ENCODE measurements at regions not wholly inside any gene's neighbourhood (a gene's known extent, or its start where the extent isn't known, plus 50 kb on each side); places are given as distances from the start of the nearest gene placed in this dataset.

DNA sequence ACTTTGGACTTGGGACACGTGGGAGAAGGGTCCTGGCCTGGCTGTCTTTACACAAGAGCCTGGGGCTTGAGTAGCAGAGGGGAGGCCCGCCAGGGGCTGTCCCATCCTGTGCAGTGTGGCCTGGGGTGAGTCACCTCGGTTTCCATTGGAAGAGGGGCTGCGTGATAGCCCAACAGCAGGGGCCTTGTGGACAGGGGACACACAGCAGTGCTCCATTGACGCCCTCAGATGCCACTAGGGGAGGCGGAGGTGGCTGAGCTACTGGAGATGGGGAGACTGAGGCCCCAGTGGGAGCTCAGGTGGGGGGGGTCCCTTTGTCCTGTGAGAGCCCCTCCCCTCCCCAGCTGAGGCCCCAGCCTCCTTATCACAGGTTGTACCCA, 50.0 kb upstream of the RNU6ATAC start:
- Histone ChIP-seq H3K4me1 (ENCODE audit: control insufficient read depth, insufficient read depth, low read length, unreplicated experiment) (peaks cover 4% of the 10 kb centered on the region), H3K4me3 (ENCODE audit: low read depth, low read length) (no peak overlapping the region), H3K27me3 (ENCODE audit: insufficient read depth, low read length) (no peaks in the 10 kb centered on the region), H3K36me3 (ENCODE audit: insufficient read depth, low read length) (no peaks in the 10 kb centered on the region), H3K27ac (ENCODE audit: low read depth, low read length) (no peak overlapping the region), H2AFZ (ENCODE audit: low read length, unreplicated experiment) (no peak overlapping the region), H3K79me2 (ENCODE audit: control insufficient read depth, insufficient read depth, low read length, unreplicated experiment) (no peaks in the 10 kb centered on the region)

GRCh38 chr9:134214766-134215419, 50.5 kb upstream of the RNU6ATAC start:
- Histone ChIP-seq H3K36me3 (ENCODE audit: insufficient read depth, low read length) (no peaks in the 10 kb centered on the region), H3K27me3 (ENCODE audit: insufficient read depth, low read length) (no peaks in the 10 kb centered on the region), H2AFZ (ENCODE audit: low read length, unreplicated experiment) (no peak overlapping the region), H3K4me1 (ENCODE audit: control insufficient read depth, insufficient read depth, low read length, unreplicated experiment) (peaks cover 4% of the 10 kb centered on the region), H3K4me3 (ENCODE audit: low read depth, low read length) (no peak overlapping the region), H3K27ac (ENCODE audit: low read depth, low read length) (no peak overlapping the region), H3K79me2 (ENCODE audit: control insufficient read depth, insufficient read depth, low read length, unreplicated experiment) (no peaks in the 10 kb centered on the region)

DNA sequence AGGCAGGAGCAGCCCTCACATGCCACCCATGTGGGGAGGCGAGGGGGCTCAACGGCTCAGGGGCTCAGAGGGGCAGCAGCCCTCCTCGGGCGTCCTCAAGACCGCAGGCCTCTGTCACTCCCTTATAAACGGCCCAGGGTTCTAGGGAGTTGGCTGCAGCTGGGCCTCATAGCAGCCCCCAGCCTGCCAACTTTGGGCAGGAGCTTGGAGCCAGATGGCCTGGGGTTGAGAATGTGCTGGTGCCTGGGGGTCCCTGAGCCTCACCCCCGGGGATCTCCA, 51.0 kb upstream of the RNU6ATAC start:
- H3K27ac ChIP-seq (ENCODE audit: low read depth, low read length): no peak overlapping the region
- H2AFZ ChIP-seq (ENCODE audit: low read length, unreplicated experiment): no peak overlapping the region
- no peaks in the 10 kb centered on the region for H3K36me3 ChIP-seq (ENCODE audit: insufficient read depth, low read length)
- H3K79me2 ChIP-seq (ENCODE audit: control insufficient read depth, insufficient read depth, low read length, unreplicated experiment): no peaks in the 10 kb centered on the region
- H3K4me3 ChIP-seq (ENCODE audit: low read depth, low read length): no peak overlapping the region
- no peaks in the 10 kb centered on the region for H3K27me3 ChIP-seq (ENCODE audit: insufficient read depth, low read length)
- H3K4me1 ChIP-seq (ENCODE audit: control insufficient read depth, insufficient read depth, low read length, unreplicated experiment): peaks cover 4% of the 10 kb centered on the region

GRCh38 chr9:134215699-134216448, 51.5 kb upstream of the RNU6ATAC start:
- H3K27me3 ChIP-seq (ENCODE audit: insufficient read depth, low read length): no peaks in the 10 kb centered on the region
- H3K79me2 ChIP-seq (ENCODE audit: control insufficient read depth, insufficient read depth, low read length, unreplicated experiment): no peaks in the 10 kb centered on the region
- no peak overlapping the region for H2AFZ ChIP-seq (ENCODE audit: low read length, unreplicated experiment)
- no peak overlapping the region for H3K4me3 ChIP-seq (ENCODE audit: low read depth, low read length)
- no peak overlapping the region for H3K27ac ChIP-seq (ENCODE audit: low read depth, low read length)
- peaks cover 4% of the 10 kb centered on the region for H3K4me1 ChIP-seq (ENCODE audit: control insufficient read depth, insufficient read depth, low read length, unreplicated experiment)
- H3K36me3 ChIP-seq (ENCODE audit: insufficient read depth, low read length): no peaks in the 10 kb centered on the region

DNA sequence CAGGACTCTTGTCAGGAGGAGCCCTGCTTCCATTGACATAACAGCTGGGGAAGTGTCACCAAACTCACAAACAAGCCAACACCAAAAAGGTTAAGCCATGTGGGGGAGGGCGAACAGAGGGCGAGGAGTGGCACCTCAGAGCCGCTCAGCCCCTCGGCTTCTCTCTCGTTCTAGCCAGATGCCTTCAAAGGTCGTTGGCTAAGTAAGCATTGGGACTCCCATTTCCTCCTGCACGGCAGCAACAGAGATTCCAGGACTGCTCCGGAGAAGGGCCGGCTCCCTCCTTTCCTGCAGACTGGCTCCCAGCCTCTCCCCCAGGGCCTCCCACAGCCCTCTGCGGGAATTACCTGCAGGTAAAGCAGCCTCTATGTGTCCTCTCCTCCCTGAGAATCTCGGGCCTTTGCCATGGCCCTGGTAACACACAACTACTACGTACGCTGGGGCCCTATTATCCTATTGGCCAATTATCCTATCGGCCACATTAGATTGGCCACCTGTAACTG, 52.1 kb upstream of the RNU6ATAC start:
- Histone ChIP-seq H2AFZ (ENCODE audit: low read length, unreplicated experiment) (no peak overlapping the region), H3K36me3 (ENCODE audit: insufficient read depth, low read length) (no peaks in the 10 kb centered on the region), H3K4me1 (ENCODE audit: control insufficient read depth, insufficient read depth, low read length, unreplicated experiment) (peaks cover 4% of the 10 kb centered on the region), H3K27me3 (ENCODE audit: insufficient read depth, low read length) (no peaks in the 10 kb centered on the region), H3K4me3 (ENCODE audit: low read depth, low read length) (no peak overlapping the region), H3K79me2 (ENCODE audit: control insufficient read depth, insufficient read depth, low read length, unreplicated experiment) (no peaks in the 10 kb centered on the region), H3K27ac (ENCODE audit: low read depth, low read length) (no peak overlapping the region)

DNA sequence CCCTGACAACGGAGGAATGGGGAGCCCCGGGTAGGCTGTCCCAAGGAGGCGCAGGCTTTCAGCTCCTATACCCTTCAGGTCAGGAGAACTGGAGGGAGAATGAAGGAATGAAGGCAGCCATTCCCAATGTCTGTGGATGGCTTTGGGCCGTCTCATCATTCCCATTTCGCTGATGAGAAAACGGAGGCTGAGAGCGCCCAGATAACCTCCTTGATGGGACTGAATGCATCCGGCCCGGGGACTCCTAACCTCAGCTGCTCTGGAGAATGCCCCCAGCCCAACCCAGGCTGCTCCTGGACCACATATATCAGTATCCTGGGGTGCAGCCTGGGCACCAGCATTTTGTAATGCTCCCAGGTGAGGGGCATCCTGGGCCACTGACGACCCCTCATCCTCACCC, 52.6 kb upstream of the RNU6ATAC start:
- Histone ChIP-seq H3K4me3 (ENCODE audit: low read depth, low read length) (no peak overlapping the region), H2AFZ (ENCODE audit: low read length, unreplicated experiment) (no peak overlapping the region), H3K36me3 (ENCODE audit: insufficient read depth, low read length) (no peaks in the 10 kb centered on the region), H3K27ac (ENCODE audit: low read depth, low read length) (no peak overlapping the region), H3K27me3 (ENCODE audit: insufficient read depth, low read length) (no peaks in the 10 kb centered on the region), H3K4me1 (ENCODE audit: control insufficient read depth, insufficient read depth, low read length, unreplicated experiment) (peaks cover 4% of the 10 kb centered on the region), H3K79me2 (ENCODE audit: control insufficient read depth, insufficient read depth, low read length, unreplicated experiment) (no peaks in the 10 kb centered on the region)

DNA sequence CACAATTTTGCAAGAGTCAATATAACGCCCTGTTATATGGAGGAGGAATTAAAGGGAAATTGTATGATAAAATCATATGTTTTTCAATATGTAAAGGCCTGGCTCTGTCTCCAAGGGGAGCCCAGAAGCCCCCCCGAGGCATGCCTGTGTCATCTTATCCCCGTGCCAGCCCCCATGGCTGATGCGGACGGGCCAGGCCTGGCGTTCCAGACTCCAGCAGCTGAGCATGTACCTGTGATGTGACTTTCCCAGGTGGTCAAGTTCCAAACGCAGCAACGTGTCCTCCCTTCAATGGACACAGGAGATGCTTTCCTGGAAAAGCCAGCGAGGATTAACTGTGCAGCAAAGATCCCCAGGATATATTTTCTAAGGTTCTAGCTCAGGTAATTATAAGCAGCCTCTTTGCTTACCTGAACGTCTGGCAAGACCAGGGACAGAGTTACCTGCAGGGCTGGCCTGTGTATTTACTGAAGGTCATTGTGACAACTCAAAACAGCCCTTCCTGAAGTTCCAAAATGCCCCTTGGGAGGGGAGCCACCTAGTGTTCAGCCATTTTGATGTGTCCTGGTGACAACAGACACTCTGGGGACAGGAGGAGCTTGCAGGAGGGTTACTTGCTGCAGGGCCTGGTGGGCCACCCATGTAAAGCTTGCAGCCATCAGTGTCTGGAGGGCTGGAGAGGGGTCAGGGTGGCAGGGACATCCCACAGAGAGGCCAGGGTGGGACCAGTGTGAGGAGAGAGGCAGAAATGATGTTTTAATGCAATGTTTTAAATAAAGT, 53.3 kb upstream of the RNU6ATAC start:
- H3K27me3 ChIP-seq (ENCODE audit: insufficient read depth, low read length): no peaks in the 10 kb centered on the region
- peaks cover 4% of the 10 kb centered on the region for H3K4me1 ChIP-seq (ENCODE audit: control insufficient read depth, insufficient read depth, low read length, unreplicated experiment)
- H2AFZ ChIP-seq (ENCODE audit: low read length, unreplicated experiment): no peak overlapping the region
- no peaks in the 10 kb centered on the region for H3K36me3 ChIP-seq (ENCODE audit: insufficient read depth, low read length)
- H3K79me2 ChIP-seq (ENCODE audit: control insufficient read depth, insufficient read depth, low read length, unreplicated experiment): no peaks in the 10 kb centered on the region
- H3K4me3 ChIP-seq (ENCODE audit: low read depth, low read length): no peak overlapping the region
- H3K27ac ChIP-seq (ENCODE audit: low read depth, low read length): no peak overlapping the region

DNA sequence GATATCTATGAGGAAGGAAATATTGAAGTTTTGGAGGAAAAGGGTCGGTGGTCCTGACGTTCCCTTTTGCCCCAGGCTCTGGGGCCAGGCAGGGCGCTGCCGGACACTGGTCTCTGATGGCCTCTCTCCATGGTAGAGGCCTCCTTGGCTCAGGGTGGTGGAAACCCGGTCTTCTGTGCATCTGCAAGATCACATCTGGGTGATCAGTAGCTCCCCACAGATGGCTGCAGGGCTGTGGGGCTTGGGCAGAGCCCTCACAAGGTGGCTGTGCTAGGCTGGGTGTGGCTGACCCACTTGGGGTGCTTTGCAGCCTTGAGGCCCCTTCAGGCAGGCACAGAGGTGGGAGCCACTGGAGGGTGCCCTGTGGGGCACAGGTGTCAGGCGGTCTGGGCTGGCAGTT, 53.9 kb upstream of the RNU6ATAC start:
- no peaks in the 10 kb centered on the region for H3K36me3 ChIP-seq (ENCODE audit: insufficient read depth, low read length)
- H3K27me3 ChIP-seq (ENCODE audit: insufficient read depth, low read length): no peaks in the 10 kb centered on the region
- H3K4me3 ChIP-seq (ENCODE audit: low read depth, low read length): no peak overlapping the region
- H3K27ac ChIP-seq (ENCODE audit: low read depth, low read length): no peak overlapping the region
- no peaks in the 10 kb centered on the region for H3K79me2 ChIP-seq (ENCODE audit: control insufficient read depth, insufficient read depth, low read length, unreplicated experiment)
- H2AFZ ChIP-seq (ENCODE audit: low read length, unreplicated experiment): no peak overlapping the region
- H3K4me1 ChIP-seq (ENCODE audit: control insufficient read depth, insufficient read depth, low read length, unreplicated experiment): peaks cover 4% of the 10 kb centered on the region

- Histone ChIP-seq H3K4me3 (ENCODE audit: low read depth, low read length) (no peak overlapping the region), H3K79me2 (ENCODE audit: control insufficient read depth, insufficient read depth, low read length, unreplicated experiment) (no peaks in the 10 kb centered on the region), H3K4me1 (ENCODE audit: control insufficient read depth, insufficient read depth, low read length, unreplicated experiment) (peaks cover 4% of the 10 kb centered on the region), H3K27me3 (ENCODE audit: insufficient read depth, low read length) (no peaks in the 10 kb centered on the region; the same call in 1 of the 2 replicates), H2AFZ (ENCODE audit: low read length, unreplicated experiment) (no peak overlapping the region), H3K27ac (ENCODE audit: low read depth, low read length) (no peak overlapping the region), H3K36me3 (ENCODE audit: insufficient read depth, low read length) (no peaks in the 10 kb centered on the region)
These were observed 55.3 kb upstream of the RNU6ATAC start for GRCh38 chr9:134219646-134220060.

DNA sequence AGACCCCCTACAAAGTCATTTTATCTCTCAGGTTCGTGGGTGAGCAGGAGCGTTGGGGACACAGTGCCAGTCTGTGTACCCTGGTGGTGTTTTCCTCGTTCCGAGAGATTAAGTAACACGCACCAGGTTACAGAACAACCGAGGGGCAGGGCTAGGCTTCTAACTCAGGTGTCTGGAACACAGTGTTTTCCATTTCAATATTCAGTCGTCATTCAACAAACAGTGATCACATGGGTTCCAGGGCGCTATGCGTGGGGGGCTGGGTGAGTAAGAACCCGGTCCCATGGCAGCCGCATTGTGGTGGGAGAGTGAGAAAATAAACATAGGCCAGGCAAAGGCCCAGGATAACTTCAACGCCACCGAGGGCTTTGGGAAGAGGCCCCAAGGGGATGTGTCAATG, 55.9 kb upstream of the RNU6ATAC start:
- peaks cover 2% of the 10 kb centered on the region for H3K4me1 ChIP-seq (ENCODE audit: control insufficient read depth, insufficient read depth, low read length, unreplicated experiment)
- H3K79me2 ChIP-seq (ENCODE audit: control insufficient read depth, insufficient read depth, low read length, unreplicated experiment): no peaks in the 10 kb centered on the region
- no peak overlapping the region for H3K27ac ChIP-seq (ENCODE audit: low read depth, low read length)
- no peaks in the 10 kb centered on the region; the same call in 1 of the 2 replicates for H3K27me3 ChIP-seq (ENCODE audit: insufficient read depth, low read length)
- H2AFZ ChIP-seq (ENCODE audit: low read length, unreplicated experiment): no peak overlapping the region
- no peak overlapping the region for H3K4me3 ChIP-seq (ENCODE audit: low read depth, low read length)
- H3K36me3 ChIP-seq (ENCODE audit: insufficient read depth, low read length): no peaks in the 10 kb centered on the region
